K562 (cell line): ENCODE measurements at regions not wholly inside any gene's neighbourhood (a gene's known extent, or its start where the extent isn't known, plus 50 kb on each side); places are given as distances from the start of the nearest gene placed in this dataset.

Experiments used
- ATAC-seq: fragments of 200-7000 bp; cut with Tn5 transposase; 3 replicates; pipeline ENCODE4 v1.9.1; 2020; ENCODE audit warnings: moderate library complexity
- BruUV-seq: library from RNA; stranded (reverse); fragments of 400-500 nt; replicated peaks from 2 replicates; lab custom pipeline; 2021; lab: Mats Ljungman, UMichigan
- CTCF ChIA-PET: fragments of 300-600 bp; formaldehyde crosslinking; extraction: SDS; loops from one replicate; lab custom pipeline; 2021; ENCODE audit warnings: low intra/inter-chr PET ratio; lab: Yijun Ruan, JAX
- POLR2A ChIA-PET: fragments of 300-600, 350-650 bp; sonication (Branson Sonifier 250); formaldehyde crosslinking; extraction: SDS; loops from one replicate; lab custom pipeline; 2021; ENCODE audit warnings: antibody characterized with exemption, inconsistent platforms; lab: Yijun Ruan, JAX
- DNase-seq, 4 experiments: peaks; one replicate each; pipeline versions ENCODE4 v3.0.0 to v3.0.0-alpha.2; 2011 to 2018; ENCODE audit warnings: low spot score in 3 of 4, mixed read lengths in 3 of 4; ENCODE audit errors: extremely low read depth in 1 of 4
- FAIRE-seq: peaks from 2 replicates; lab custom pipeline; 2011; peaks lifted over from hg19 to GRCh38; lab: Jason Lieb, UNC
- H2AFZ ChIP-seq: 2 replicates; pipeline ENCODE4 v1.6.0; 2011; ENCODE audit warnings: low read depth, low read length, control low read depth, inconsistent platforms
- H3K27ac ChIP-seq: fragments of 200-600 bp; 3 replicates; pipeline ENCODE4 v1.8.0; 2011; ENCODE audit warnings: low read depth, mild to moderate bottlenecking, control low read depth, inconsistent platforms, low read length, moderate library complexity, mixed read lengths; ENCODE audit errors: extremely low read depth
- H3K27me3 ChIP-seq, 2 experiments: fragments of 300-600 bp in 1 of 2; 2 replicates in 1 of 2; 3 replicates in 1 of 2; pipeline versions ENCODE4 v1.6.0 to v1.8.0; 2011; ENCODE audit warnings: inconsistent platforms in 2 of 2, low read length in 2 of 2, mild to moderate bottlenecking in 1 of 2, mixed read lengths in 1 of 2, moderate library complexity in 1 of 2; ENCODE audit not compliant: control insufficient read depth in 2 of 2, insufficient read depth in 2 of 2
- H3K36me3 ChIP-seq: fragments of 300-600 bp; 3 replicates; pipeline ENCODE4 v1.8.0; 2011; ENCODE audit warnings: mild to moderate bottlenecking, low read length, inconsistent platforms; ENCODE audit not compliant: control insufficient read depth, insufficient read depth
- H3K4me1 ChIP-seq, 2 experiments: fragments of 200-600 bp in 1 of 2; replicated peaks in 1 of 2; 2 replicates in 1 of 2; 3 replicates in 1 of 2; pipeline versions ENCODE4 v1.5.1 to v1.8.0; 2011; ENCODE audit warnings: inconsistent platforms in 2 of 2, low read length in 2 of 2, mild to moderate bottlenecking in 1 of 2, mixed read lengths in 1 of 2, moderate library complexity in 1 of 2; ENCODE audit not compliant: control insufficient read depth in 2 of 2, insufficient read depth in 2 of 2
- H3K4me2 ChIP-seq: 2 replicates; pipeline ENCODE4 v1.6.1; 2011; ENCODE audit warnings: low read length, control low read depth, inconsistent platforms, mixed read lengths; ENCODE audit not compliant: insufficient read depth
- H3K4me3 ChIP-seq: fragments of 200-600 bp; sonication (generic), shearing (Covaris generic); 2 replicates; pipeline ENCODE4 v1.5.1; 2016; ENCODE audit warnings: control low read depth, inconsistent platforms
- H3K79me2 ChIP-seq: fragments of 200-600 bp; 3 replicates; pipeline ENCODE4 v1.8.0; 2011; ENCODE audit warnings: low read length, inconsistent platforms; ENCODE audit not compliant: control insufficient read depth, insufficient read depth
- H3K9ac ChIP-seq, 2 experiments: 2 replicates each; pipeline versions ENCODE4 v1.6.0 to v1.6.1; 2011; ENCODE audit warnings: low read depth in 2 of 2, low read length in 2 of 2, control low read depth in 1 of 2, inconsistent platforms in 1 of 2, mild to moderate bottlenecking in 1 of 2, mixed read lengths in 1 of 2; ENCODE audit not compliant: insufficient read depth in 1 of 2
- H3K9me1 ChIP-seq: one replicate; pipeline ENCODE4 v1.6.0; 2011; ENCODE audit warnings: inconsistent platforms, mild to moderate bottlenecking, low read length, moderate library complexity; ENCODE audit not compliant: control insufficient read depth, insufficient read depth
- H3K9me3 ChIP-seq: replicated peaks from 2 replicates; pipeline ENCODE4 v1.5.1; 2011; ENCODE audit warnings: low read depth, low read length, inconsistent platforms; ENCODE audit not compliant: control insufficient read depth, insufficient read depth
- H4K20me1 ChIP-seq: replicated peaks from 2 replicates; pipeline ENCODE4 v1.6.1; 2011; ENCODE audit warnings: low read length, inconsistent platforms, mixed read lengths; ENCODE audit not compliant: control insufficient read depth, insufficient read depth
- CEBPZ ChIP-seq: fragments of 150-350 bp; IDR thresholded peaks from 2 replicates; pipeline ENCODE4 v1.6.1; 2014; ENCODE audit warnings: low read depth, mild to moderate bottlenecking, low read length, borderline replicate concordance
- DEAF1 ChIP-seq: fragments of 450-650 bp; formaldehyde crosslinking; IDR thresholded peaks from 2 replicates; pipeline ENCODE4 v1.4.0; 2020; ENCODE audit warnings: mild to moderate bottlenecking, moderate library complexity
- E2F3 ChIP-seq: fragments of 250-450 bp; sonication (Bioruptor Pico); IDR thresholded peaks from 2 replicates; pipeline ENCODE4 v1.4.0; 2020; ENCODE audit warnings: mild to moderate bottlenecking
- FOXJ2 ChIP-seq: fragments of 200-800 bp; sonication (Bioruptor generic); IDR thresholded peaks from 2 replicates; pipeline ENCODE4 v1.6.1; 2016; ENCODE audit warnings: missing genetic modification characterization, missing compliant biosample characterization
- MLX ChIP-seq, 2 experiments: fragments of 450-650 bp in 1 of 2; sonication (generic) in 1 of 2; formaldehyde crosslinking; conservative IDR thresholded peaks; 2 replicates each; pipeline versions ENCODE4 v1.4.0 to v1.8.1; 2020 to 2022; ENCODE audit warnings: mild to moderate bottlenecking in 1 of 2, missing genetic modification reagents in 1 of 2
- MXI1 ChIP-seq: IDR thresholded peaks from 2 replicates; pipeline ENCODE4 v1.6.1; 2011; ENCODE audit warnings: low read depth, mild to moderate bottlenecking, improper control_type of control experiment, low read length
- PRMT5 ChIP-seq: sonication (generic); formaldehyde crosslinking; IDR thresholded peaks from 2 replicates; pipeline ENCODE4 v1.5.0; 2020; ENCODE audit warnings: missing genetic modification reagents
- SMAD4 ChIP-seq: fragments of 250-450 bp; sonication (Bioruptor Pico); conservative IDR thresholded peaks from 2 replicates; pipeline ENCODE4 v1.8.0; 2021; ENCODE audit warnings: inconsistent platforms, mild to moderate bottlenecking, moderate library complexity
- TAL1 ChIP-seq: fragments of 450-650 bp; IDR thresholded peaks from 2 replicates; pipeline ENCODE4 v1.6.1; 2016; ENCODE audit warnings: mild to moderate bottlenecking
- WGBS: fragments of 100-300 bp; shearing (Covaris generic); methylation state at CpG from one replicate; pipeline ENCODE4 v1.1.6; 2016; ENCODE audit warnings: low coverage, mixed read lengths; ENCODE audit not compliant: insufficient coverage; ENCODE audit errors: missing lambda C conversion rate; 5-methylcytosine and 5-hydroxymethylcytosine counted together
- in situ Hi-C: fragments of 300-500 bp; cut with MboI; formaldehyde crosslinking; loops from 4 replicates; pipeline ENCODE4 v1.15.0; 2018; ENCODE audit warnings: inconsistent platforms, mixed read lengths
- intact Hi-C: fragments of 100-400 bp; cut with micrococcal nuclease; formaldehyde crosslinking; loops from 2 replicates; pipeline ENCODE4 v1.14.2; 2022
- TF ChIP-seq, protein P1 (sequence below): sonication (generic); formaldehyde crosslinking; IDR thresholded peaks from 2 replicates; pipeline ENCODE4 v1.9.0; 2022; ENCODE audit warnings: mild to moderate bottlenecking, missing genetic modification reagents

GRCh38 chr12:89064780-89065179, 287.5 kb downstream of the DUSP6 start:
- Histone ChIP-seq H3K79me2 (no peaks in the 10 kb centered on the region), H3K27ac (no peak overlapping the region), H2AFZ (no peak overlapping the region), H3K9ac (no peak overlapping the region), H3K9me1 (no peaks in the 10 kb centered on the region), H3K9me3 (no peaks in the 10 kb centered on the region), H3K4me3 (no peak overlapping the region), H3K4me2 (no peak overlapping the region), H3K27me3 (no peaks in the 10 kb centered on the region), H3K4me1 (no peaks in the 10 kb centered on the region), H4K20me1 (no peaks in the 10 kb centered on the region), H3K36me3 (no peaks in the 10 kb centered on the region)
- WGBS, result 8% methylated on average over 3 of the region's 3 CpGs
- DNase-seq (no peak), FAIRE-seq (no peak), ATAC-seq (no peak)
- no peak for TF ChIP-seq MLX (CRISPR knock-in tag; conservative IDR thresholded peaks at IDR 0.05)
- TF ChIP-seq TAL1, result no peak
- TF ChIP-seq DEAF1 (CRISPR knock-in tag), result no peak
- TF ChIP-seq E2F3 (CRISPR knock-in tag), result no peak
- no peak for TF ChIP-seq SMAD4 (CRISPR knock-in tag)
- TF ChIP-seq, protein P1, sequence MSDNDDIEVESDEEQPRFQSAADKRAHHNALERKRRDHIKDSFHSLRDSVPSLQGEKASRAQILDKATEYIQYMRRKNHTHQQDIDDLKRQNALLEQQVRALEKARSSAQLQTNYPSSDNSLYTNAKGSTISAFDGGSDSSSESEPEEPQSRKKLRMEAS, result no peak
- no peak for TF ChIP-seq CEBPZ
- TF ChIP-seq FOXJ2 (tag), result no peak
- TF ChIP-seq MXI1, result no peak
- no peak for TF ChIP-seq PRMT5 (CRISPR knock-in tag)
- BruUV-seq, result no TSS peak
- in situ Hi-C loops (no loop called here), intact Hi-C loops (no loop called here)
- CTCF ChIA-PET, result no interaction called here
- POLR2A ChIA-PET, result no interaction called here
